ENCODE measurements at regions not wholly inside any gene's neighbourhood (a gene's known extent, or its start where the extent isn't known, plus 50 kb on each side); places are given as distances from the start of the nearest gene placed in this dataset.
"Not testable (repeated sequence)": the region's sequence is repeated elsewhere in the genome, so short reads cannot be mapped to it uniquely, and the experiment has no call there.

DNA sequence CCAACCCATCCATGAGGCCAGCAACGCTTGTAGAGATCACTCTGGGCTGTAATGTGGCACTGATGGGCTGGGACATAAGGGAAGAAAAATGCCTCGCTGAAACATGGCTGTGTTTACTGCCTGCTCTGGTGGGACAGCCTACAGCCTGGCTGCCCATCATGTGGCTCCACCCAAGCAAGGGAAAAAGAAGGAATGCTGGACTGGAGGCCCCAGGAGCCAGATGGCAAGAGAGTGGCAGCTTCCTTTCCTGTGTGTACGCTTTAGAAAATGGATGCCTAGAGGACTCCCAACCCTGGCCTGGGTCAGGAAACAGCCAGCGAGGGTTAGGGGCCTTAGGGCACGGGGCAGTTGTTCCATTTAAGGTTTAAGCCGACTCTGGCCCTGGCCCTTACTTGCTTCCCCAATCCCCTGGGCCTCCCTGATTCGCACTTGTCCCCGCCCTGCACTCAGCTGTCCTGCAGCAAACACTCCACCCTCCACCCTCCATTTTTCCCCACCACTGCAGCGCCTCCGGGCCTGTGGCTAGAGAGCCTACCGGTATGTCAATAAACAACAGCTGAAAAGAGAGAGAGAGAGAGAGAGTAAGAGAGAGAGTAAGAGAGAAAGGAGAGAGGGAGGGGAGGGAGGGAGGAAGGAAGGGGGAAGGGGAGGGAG is 819.4 kb downstream of the SEMA5A start:
- Mint-ChIP-seq H3K4me1 (ENCODE audit: low read depth) (no peaks in the 10 kb centered on the region), H3K9me3 (peaks cover 12% of the 10 kb centered on the region), H3K4me3 (no peak overlapping the region), H3K27me3 (ENCODE audit: low read depth) (no peaks in the 10 kb centered on the region), H3K36me3 (ENCODE audit: insufficient read depth) (no peaks in the 10 kb centered on the region)
- DNase-seq (no peak), ATAC-seq (no peak)

DNA sequence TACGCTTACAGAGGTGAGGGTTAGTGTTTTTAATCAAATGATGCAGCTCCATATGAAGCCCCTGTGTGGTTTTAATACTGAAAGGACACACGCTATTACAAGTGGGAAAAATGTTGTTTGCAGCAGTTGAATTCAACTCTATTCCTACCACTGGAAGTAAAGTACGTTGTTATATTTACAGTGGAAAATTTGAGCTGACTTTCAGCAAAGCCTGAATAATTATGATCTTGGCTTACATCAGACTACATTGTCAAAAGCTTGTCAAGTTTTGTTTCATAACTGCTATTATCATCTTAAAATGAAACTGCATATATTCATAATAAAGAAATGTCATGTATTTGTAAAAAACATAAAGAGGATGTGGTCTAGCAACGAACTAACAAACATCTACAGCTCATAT is 818.5 kb downstream of the SEMA5A start:
- ATAC-seq, result no peak
- no peaks in the 10 kb centered on the region for H3K36me3 Mint-ChIP-seq (ENCODE audit: insufficient read depth)
- no peak for DNase-seq
- no peaks in the 10 kb centered on the region for H3K4me1 Mint-ChIP-seq (ENCODE audit: low read depth)
- no peak overlapping the region for H3K4me3 Mint-ChIP-seq
- no peaks in the 10 kb centered on the region for H3K27me3 Mint-ChIP-seq (ENCODE audit: low read depth)
- peaks cover 12% of the 10 kb centered on the region for H3K9me3 Mint-ChIP-seq

DNA sequence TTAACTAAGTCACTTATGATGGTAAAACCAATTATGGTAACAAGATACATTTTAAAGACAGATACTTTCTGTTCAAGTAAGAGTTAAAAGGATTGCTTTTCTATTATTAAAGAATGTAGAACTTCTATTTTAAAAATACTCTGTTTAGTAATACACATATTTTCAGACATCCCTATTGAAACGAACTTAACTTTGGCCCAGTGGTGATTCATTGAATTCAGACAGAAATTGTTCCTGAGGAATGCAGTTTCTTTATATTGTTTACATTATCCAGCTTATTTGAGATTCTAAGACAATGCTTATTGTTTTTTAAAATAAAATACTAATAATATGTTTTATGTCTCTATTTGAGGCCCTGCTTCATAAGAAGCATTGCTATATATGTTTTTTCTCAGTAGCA is 816.4 kb downstream of the SEMA5A start:
- Mint-ChIP-seq H3K4me1 (ENCODE audit: low read depth) (no peaks in the 10 kb centered on the region), H3K4me3 (no peak overlapping the region), H3K27me3 (ENCODE audit: low read depth) (no peaks in the 10 kb centered on the region), H3K9me3 (peaks cover 5% of the 10 kb centered on the region), H3K36me3 (ENCODE audit: insufficient read depth) (no peaks in the 10 kb centered on the region)
- DNase-seq, result no peak
- ATAC-seq, result no peak

DNA sequence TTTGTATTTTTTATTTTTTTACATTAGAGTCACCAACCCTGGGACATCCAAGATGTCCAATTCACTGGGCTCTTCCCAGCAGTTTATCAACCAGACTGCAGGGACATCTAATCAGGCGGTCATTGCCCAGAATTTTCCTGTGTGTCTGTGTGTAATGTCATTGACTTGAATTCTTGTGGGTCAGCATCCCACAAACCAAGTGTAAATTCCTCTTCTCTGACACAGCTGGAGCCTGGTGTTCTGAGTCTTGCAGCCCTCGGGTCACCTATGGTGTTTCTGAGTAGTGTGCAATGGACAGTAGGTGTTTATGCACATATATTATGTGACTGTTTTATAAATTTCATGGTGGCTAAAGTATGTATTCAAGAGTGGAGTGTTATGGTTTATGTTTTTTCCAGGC is 815.7 kb downstream of the SEMA5A start:
- Mint-ChIP-seq H3K9me3 (peaks cover 5% of the 10 kb centered on the region), H3K27me3 (ENCODE audit: low read depth) (no peaks in the 10 kb centered on the region), H3K4me3 (no peak overlapping the region), H3K4me1 (ENCODE audit: low read depth) (no peaks in the 10 kb centered on the region), H3K36me3 (ENCODE audit: insufficient read depth) (no peaks in the 10 kb centered on the region)
- ATAC-seq, result no peak
- no peak for DNase-seq

DNA sequence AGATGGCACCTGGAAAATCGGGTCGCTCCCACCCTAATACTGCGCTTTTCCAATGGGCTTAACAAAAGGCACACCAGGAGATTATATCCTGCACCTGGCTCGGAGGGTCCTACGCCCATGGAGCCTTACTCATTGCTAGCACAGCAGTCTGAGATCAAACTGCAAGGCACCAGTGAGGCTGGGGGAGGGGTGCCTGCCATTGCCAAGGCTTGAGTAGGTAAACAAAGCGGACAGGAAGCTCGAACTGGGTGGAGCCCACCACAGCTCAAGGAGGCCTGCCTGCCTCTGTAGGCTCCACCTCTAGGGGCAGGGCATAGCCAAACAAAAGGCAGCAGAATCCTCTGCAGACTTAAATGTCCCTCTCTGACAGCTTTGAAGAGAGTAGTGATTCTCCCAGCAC is 814.8 kb downstream of the SEMA5A start:
- not testable (repeated sequence) for H3K4me3 Mint-ChIP-seq; H3K4me1 Mint-ChIP-seq (ENCODE audit: low read depth); H3K27me3 Mint-ChIP-seq (ENCODE audit: low read depth); ATAC-seq; H3K9me3 Mint-ChIP-seq; DNase-seq; H3K36me3 Mint-ChIP-seq (ENCODE audit: insufficient read depth)

DNA sequence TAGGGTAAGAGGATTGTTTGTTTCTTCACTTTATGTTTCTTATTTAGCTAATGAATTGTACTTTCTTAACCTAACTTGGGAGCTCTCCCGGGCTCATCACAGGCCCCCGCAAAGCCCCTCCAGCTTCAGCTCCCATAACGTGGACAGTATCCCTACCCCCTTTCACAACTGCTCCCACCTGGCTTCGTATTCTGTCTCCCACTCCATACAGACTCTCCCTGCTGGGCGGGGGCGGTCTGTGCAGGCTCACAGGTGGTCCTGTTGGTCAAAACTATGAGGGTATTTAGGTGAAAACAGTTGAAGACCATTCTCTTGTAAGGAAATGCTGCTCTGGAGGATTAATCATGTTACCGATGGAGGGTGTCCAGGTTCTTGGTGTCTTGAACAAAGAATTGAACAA is 805.3 kb downstream of the SEMA5A start:
- Mint-ChIP-seq H3K4me3 (no peak overlapping the region), H3K4me1 (ENCODE audit: low read depth) (no peaks in the 10 kb centered on the region), H3K36me3 (ENCODE audit: insufficient read depth) (no peaks in the 10 kb centered on the region), H3K27me3 (ENCODE audit: low read depth) (no peaks in the 10 kb centered on the region), H3K9me3 (peaks cover 8% of the 10 kb centered on the region)
- no peak for ATAC-seq
- no peak for DNase-seq

DNA sequence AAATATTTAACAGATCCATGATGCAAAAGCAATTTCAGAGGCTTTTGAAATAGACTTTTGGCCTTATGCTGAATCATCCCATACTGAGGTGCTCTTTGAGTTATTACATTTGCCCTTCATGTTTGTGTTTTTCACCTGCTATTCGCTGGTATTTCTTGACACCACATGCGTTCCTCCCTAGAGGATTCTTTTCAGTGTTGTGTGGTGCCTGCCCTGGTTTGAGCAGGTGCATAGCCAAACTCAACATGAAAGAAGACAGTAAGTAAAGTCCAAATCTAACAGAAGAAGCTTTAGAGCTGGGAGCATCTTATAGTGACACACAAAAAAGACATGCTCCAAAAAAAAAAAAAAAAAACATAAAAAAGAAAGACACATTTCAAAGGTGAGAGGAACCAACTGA is 796.3 kb downstream of the SEMA5A start:
- ATAC-seq, result no peak
- DNase-seq, result no peak
- Mint-ChIP-seq H3K27me3 (ENCODE audit: low read depth) (no peaks in the 10 kb centered on the region), H3K4me1 (ENCODE audit: low read depth) (no peaks in the 10 kb centered on the region), H3K4me3 (no peak overlapping the region), H3K9me3 (peaks cover 5% of the 10 kb centered on the region), H3K36me3 (ENCODE audit: insufficient read depth) (no peaks in the 10 kb centered on the region)

DNA sequence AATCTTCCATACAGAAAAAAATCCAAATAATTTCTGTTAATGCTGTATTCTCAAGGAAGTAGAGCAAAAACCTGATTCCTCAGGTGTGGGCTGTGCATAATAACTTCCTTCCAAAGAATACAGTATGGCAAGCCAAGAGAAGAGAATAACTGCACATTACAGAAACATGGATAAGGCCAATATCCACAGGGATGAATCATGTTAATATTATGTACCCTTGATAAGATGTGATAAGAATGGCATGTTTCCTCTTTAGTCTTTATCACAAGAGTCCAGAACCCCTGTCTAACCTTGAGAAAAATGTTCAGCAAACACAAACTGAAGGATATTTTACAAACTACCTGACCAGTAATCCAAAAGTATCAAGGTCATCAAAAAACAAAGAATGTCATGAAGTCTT is 795.8 kb downstream of the SEMA5A start:
- DNase-seq (no peak), ATAC-seq (no peak)
- H3K9me3 Mint-ChIP-seq, result peaks cover 5% of the 10 kb centered on the region
- H3K4me3 Mint-ChIP-seq, result no peak overlapping the region
- H3K36me3 Mint-ChIP-seq (ENCODE audit: insufficient read depth), result no peaks in the 10 kb centered on the region
- no peaks in the 10 kb centered on the region for H3K27me3 Mint-ChIP-seq (ENCODE audit: low read depth)
- no peaks in the 10 kb centered on the region for H3K4me1 Mint-ChIP-seq (ENCODE audit: low read depth)

DNA sequence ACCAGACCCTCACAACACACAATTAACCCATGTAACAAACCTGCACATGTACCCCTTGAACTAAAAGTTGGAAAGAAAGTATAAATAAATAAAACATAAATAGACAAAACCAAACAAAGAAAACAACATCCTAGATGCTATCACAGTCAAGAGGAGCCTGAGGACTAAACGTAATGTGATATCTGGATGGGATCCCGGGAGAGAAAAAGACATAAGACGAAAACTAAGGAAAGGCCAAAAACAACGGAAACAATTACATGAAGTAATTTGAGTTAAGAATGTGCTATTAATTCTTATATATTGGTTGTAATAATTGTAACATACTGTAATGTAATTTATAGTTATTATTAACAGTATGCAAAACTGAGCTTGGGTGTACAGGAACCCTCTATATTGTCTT is 793.9 kb downstream of the SEMA5A start:
- ATAC-seq (no peak), DNase-seq (no peak)
- Mint-ChIP-seq H3K4me3 (no peak overlapping the region), H3K36me3 (ENCODE audit: insufficient read depth) (no peaks in the 10 kb centered on the region), H3K9me3 (peaks cover 5% of the 10 kb centered on the region), H3K27me3 (ENCODE audit: low read depth) (no peaks in the 10 kb centered on the region), H3K4me1 (ENCODE audit: low read depth) (no peaks in the 10 kb centered on the region)

DNA sequence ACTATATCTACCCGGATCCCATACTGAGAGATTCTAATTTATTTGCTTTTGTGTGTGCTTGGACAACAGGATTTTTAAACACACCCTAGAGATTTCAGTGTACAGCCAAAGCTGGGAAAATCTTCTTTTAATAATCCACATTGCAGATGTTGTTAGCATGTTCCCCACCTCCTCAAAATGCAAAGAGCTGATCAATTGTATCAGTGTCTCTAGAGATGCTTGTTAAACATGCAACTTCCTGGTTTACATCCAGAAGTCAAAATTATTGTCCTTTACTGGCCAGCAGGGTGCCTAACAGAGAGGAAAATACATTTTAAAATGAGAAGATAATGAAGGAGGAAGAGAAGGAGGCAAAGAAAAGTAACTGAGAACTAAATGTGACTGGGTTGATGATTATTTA is 793.3 kb downstream of the SEMA5A start:
- Mint-ChIP-seq H3K36me3 (ENCODE audit: insufficient read depth) (no peaks in the 10 kb centered on the region), H3K4me3 (no peak overlapping the region), H3K9me3 (peaks cover 5% of the 10 kb centered on the region), H3K4me1 (ENCODE audit: low read depth) (no peaks in the 10 kb centered on the region), H3K27me3 (ENCODE audit: low read depth) (no peaks in the 10 kb centered on the region)
- ATAC-seq (no peak), DNase-seq (no peak)

DNA sequence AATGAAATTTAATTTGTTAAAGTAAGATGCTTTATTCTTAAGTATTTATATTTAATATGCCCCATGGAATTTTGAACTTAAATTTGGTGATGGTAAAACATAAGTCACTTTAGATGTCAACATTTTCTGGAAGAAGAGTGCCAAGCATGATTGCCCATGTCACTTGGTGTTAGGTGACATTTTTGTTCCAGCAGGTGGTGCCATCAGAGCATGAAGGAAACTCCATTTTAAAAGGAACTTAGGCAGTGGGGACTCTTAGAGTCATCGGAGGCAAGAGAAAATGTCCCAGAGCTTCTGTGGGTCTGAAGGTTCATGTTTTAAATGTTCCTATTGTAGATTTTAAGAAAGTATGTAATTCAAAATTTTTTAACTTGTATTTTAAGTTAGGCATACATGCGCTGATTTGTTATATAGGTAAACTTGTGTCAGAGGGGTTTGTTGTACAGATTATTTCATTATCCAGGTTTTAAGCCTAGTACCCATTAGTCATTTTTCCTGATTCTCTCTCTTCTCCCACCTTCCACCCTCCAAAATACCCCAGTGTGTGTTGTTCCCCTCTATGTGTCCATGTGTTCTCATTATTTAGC is 789.3 kb downstream of the SEMA5A start:
- no peaks in the 10 kb centered on the region for H3K27me3 Mint-ChIP-seq (ENCODE audit: low read depth)
- DNase-seq (no peak), ATAC-seq (no peak)
- H3K9me3 Mint-ChIP-seq, result peaks cover 16% of the 10 kb centered on the region
- H3K36me3 Mint-ChIP-seq (ENCODE audit: insufficient read depth), result no peaks in the 10 kb centered on the region
- no peaks in the 10 kb centered on the region for H3K4me1 Mint-ChIP-seq (ENCODE audit: low read depth)
- no peak overlapping the region for H3K4me3 Mint-ChIP-seq

DNA sequence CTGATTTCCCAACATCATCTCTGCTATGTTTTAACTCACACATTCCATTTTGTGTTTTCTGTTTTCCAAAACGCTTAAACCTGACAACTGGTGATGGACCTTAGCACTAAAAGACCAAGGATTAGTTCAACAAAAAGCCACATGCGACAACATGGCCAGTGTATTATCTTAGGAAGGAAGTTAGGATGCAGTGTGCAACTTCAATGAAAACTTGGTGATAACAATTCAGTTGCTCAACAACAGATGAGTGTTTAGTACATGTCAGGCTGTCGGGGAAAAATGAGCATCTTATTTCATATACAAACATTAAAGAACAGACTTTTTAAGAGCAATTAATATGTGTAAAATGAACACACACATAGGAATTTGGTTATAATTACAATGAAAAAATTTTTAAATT is 780.0 kb downstream of the SEMA5A start:
- ATAC-seq (no peak), DNase-seq (no peak)
- Mint-ChIP-seq H3K4me1 (ENCODE audit: low read depth) (no peaks in the 10 kb centered on the region), H3K36me3 (ENCODE audit: insufficient read depth) (no peaks in the 10 kb centered on the region), H3K9me3 (peaks cover 3% of the 10 kb centered on the region), H3K27me3 (ENCODE audit: low read depth) (no peaks in the 10 kb centered on the region), H3K4me3 (no peak overlapping the region)

DNA sequence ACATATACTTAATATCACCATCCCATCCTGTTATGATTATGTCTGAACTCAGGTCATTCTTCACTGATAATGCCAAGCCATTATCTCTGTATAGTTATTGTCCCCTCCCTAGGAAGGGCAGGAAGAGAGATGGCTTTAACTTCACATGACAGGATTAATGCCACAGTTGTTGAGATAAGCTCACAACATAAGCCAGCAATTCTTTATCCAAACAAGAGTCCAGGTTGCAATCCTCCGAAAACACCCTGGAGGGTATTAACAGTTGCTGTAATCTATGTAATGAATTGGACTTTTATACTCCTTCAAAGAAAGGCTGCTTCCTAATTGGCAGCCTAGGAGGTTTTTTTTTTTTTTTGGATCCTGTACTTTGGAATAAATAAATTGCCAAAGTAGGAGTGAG is 779.4 kb downstream of the SEMA5A start:
- Mint-ChIP-seq H3K27me3 (ENCODE audit: low read depth) (no peaks in the 10 kb centered on the region), H3K9me3 (peaks cover under 1% of the 10 kb centered on the region), H3K4me1 (ENCODE audit: low read depth) (no peaks in the 10 kb centered on the region), H3K36me3 (ENCODE audit: insufficient read depth) (no peaks in the 10 kb centered on the region), H3K4me3 (no peak overlapping the region)
- no peak for DNase-seq
- ATAC-seq, result no peak

DNA sequence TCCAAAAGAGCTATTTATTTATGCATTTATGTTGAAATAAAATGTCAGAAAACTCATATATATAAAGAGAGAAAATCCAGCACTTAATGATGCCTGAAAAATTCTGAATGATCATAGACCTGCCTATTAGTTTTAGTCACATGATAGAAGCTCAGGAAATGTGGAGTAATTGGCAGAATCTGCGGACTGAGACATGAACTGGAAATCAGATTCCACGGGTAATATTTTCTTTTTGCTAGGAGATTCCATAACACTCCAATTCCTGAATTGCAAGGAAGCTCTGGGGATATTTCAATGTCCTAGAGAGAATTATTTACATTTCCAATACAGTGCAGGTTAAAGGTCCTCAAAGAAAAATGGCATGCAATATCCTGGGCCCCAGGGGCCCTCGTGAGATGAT is 778.8 kb downstream of the SEMA5A start:
- ATAC-seq (no peak), DNase-seq (no peak)
- H3K4me3 Mint-ChIP-seq, result no peak overlapping the region
- no peaks in the 10 kb centered on the region for H3K36me3 Mint-ChIP-seq (ENCODE audit: insufficient read depth)
- H3K27me3 Mint-ChIP-seq (ENCODE audit: low read depth), result no peaks in the 10 kb centered on the region
- H3K9me3 Mint-ChIP-seq, result no peaks in the 10 kb centered on the region
- no peaks in the 10 kb centered on the region for H3K4me1 Mint-ChIP-seq (ENCODE audit: low read depth)

DNA sequence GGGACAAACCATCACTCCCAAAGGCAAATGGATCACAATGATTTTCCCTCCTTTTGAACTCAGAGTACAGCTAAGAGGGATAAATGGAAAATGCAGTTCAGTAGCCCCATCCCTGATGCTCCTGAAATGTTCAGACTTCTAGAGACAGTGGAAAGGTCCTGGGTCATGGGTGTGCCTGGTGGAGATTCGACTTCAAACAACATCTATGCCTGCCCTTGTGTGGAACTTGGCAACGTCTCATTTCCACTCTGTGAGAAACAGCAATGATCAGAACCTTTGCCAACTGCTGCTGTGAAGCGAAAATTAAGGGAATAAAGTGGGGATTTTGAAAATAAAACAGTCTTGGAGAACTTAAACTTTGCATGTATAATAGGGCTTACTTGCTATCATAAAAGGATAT is 778.1 kb downstream of the SEMA5A start:
- no peak for ATAC-seq
- no peaks in the 10 kb centered on the region for H3K9me3 Mint-ChIP-seq
- no peak for DNase-seq
- H3K36me3 Mint-ChIP-seq (ENCODE audit: insufficient read depth), result no peaks in the 10 kb centered on the region
- H3K4me3 Mint-ChIP-seq, result no peak overlapping the region
- H3K4me1 Mint-ChIP-seq (ENCODE audit: low read depth), result no peaks in the 10 kb centered on the region
- H3K27me3 Mint-ChIP-seq (ENCODE audit: low read depth), result no peaks in the 10 kb centered on the region

DNA sequence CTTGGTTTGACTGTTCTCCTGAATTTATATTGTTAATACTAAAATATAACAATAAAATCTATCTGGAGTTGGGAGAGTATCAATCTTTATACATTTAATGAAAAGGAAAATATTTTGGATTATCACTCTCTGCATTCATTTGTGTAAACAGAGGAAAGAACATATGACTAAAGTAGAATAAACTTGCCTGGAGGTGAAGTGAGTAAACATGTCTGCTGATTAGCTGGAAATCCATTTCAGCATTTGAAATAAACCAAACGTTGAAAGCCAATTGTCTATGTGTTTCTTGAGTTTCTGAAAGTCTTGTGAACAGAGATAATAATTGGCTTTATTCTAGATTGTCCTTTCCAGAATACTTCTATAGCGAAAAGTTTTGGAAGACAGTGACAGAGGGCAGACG is 776.2 kb downstream of the SEMA5A start:
- Mint-ChIP-seq H3K4me3 (no peak overlapping the region), H3K9me3 (no peaks in the 10 kb centered on the region), H3K27me3 (ENCODE audit: low read depth) (no peaks in the 10 kb centered on the region), H3K4me1 (ENCODE audit: low read depth) (no peaks in the 10 kb centered on the region), H3K36me3 (ENCODE audit: insufficient read depth) (no peaks in the 10 kb centered on the region)
- ATAC-seq (no peak), DNase-seq (no peak)
